HUES6 (cell line): ENCODE measurements at regions not wholly inside any gene's neighbourhood (a gene's known extent, or its start where the extent isn't known, plus 50 kb on each side); places are given as distances from the start of the nearest gene placed in this dataset.

Source experiments
- H3K27ac ChIP-seq: 2 replicates; pipeline ENCODE4 v1.7.0; 2013; ENCODE audit warnings: low read depth, mild to moderate bottlenecking, low read length, inconsistent platforms
- H3K27me3 ChIP-seq: 2 replicates; pipeline ENCODE4 v1.6.1; 2013; ENCODE audit warnings: low read length; ENCODE audit not compliant: control insufficient read depth, insufficient read depth
- H3K36me3 ChIP-seq: 2 replicates; pipeline ENCODE4 v1.6.1; 2013; ENCODE audit warnings: low read length; ENCODE audit not compliant: control insufficient read depth, insufficient read depth
- H3K4me1 ChIP-seq: 2 replicates; pipeline ENCODE4 v1.6.1; 2013; ENCODE audit warnings: low read length; ENCODE audit not compliant: control insufficient read depth, insufficient read depth
- H3K4me3 ChIP-seq: 2 replicates; pipeline ENCODE4 v1.5.1; 2013; ENCODE audit warnings: low read depth, low read length
- H3K9ac ChIP-seq: one replicate; pipeline ENCODE4 v1.6.1; 2013; ENCODE audit warnings: mild to moderate bottlenecking, low read length
- H3K9me3 ChIP-seq: 2 replicates; pipeline ENCODE4 v1.6.1; 2013; ENCODE audit warnings: low read depth, low read length; ENCODE audit not compliant: control insufficient read depth, insufficient read depth

GRCh38 chr14:62308316-62308715, 546.1 kb downstream of the SNAPC1 start:
- Histone ChIP-seq H3K27me3 (no peaks in the 10 kb centered on the region), H3K4me3 (no peak overlapping the region), H3K4me1 (peaks cover 5% of the 10 kb centered on the region; the same call in 1 of the 2 replicates)

DNA sequence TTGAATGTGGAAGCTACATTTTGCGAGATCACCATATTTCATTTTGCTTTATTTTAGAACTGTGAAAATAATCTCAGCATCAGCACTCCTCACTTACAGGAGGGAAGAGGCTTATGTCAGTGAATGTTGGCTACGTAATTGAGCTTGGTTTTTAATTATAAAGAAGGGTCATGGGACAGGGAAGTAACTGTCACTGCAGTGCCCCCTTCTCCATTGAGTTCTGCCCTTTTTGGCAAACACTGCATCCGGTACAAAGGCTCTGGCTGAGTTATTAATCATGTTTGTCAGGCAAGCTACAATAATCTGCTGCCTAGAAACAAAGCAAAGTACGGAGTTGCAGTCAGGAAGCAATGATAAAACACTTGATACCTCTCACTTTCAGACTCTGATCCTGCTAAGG, 546.7 kb downstream of the SNAPC1 start:
- H3K27me3 ChIP-seq: no peaks in the 10 kb centered on the region
- peaks cover 5% of the 10 kb centered on the region; the same call in 1 of the 2 replicates for H3K4me1 ChIP-seq
- H3K36me3 ChIP-seq: no peaks in the 10 kb centered on the region
- no peak overlapping the region for H3K4me3 ChIP-seq
- no peaks in the 10 kb centered on the region for H3K9me3 ChIP-seq
- no peak overlapping the region for H3K27ac ChIP-seq
- H3K9ac ChIP-seq: no peak overlapping the region

More at GRCh38 chr14:62308316-62308715, 546.1 kb downstream of the SNAPC1 start:
- H3K27ac ChIP-seq: no peak overlapping the region
- H3K9me3 ChIP-seq: no peaks in the 10 kb centered on the region
- no peaks in the 10 kb centered on the region for H3K36me3 ChIP-seq
- H3K9ac ChIP-seq: no peak overlapping the region

DNA sequence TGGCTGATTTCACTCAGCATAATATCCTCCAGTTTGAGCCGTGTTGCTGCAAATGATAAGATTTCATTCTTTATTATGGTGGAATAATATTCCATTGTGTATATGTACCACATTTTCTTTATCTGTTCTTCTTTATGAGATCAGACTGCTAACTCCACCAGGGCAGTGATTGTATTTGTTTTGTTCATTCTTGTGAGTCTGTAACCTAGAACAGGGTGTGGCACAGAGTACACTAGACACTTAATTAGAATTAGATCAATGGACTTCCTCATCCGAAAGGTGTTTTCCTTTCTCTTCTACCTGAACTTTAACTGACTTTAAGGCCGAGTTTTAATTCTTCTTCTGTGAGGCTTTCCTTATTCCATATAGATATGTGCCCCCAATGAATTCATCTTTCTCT, 551.0 kb downstream of the SNAPC1 start:
- Histone ChIP-seq H3K27me3 (no peaks in the 10 kb centered on the region), H3K36me3 (no peaks in the 10 kb centered on the region), H3K27ac (no peak overlapping the region), H3K9me3 (no peaks in the 10 kb centered on the region), H3K4me3 (no peak overlapping the region), H3K9ac (no peak overlapping the region), H3K4me1 (peaks cover 1% of the 10 kb centered on the region; the same call in 1 of the 2 replicates)

DNA sequence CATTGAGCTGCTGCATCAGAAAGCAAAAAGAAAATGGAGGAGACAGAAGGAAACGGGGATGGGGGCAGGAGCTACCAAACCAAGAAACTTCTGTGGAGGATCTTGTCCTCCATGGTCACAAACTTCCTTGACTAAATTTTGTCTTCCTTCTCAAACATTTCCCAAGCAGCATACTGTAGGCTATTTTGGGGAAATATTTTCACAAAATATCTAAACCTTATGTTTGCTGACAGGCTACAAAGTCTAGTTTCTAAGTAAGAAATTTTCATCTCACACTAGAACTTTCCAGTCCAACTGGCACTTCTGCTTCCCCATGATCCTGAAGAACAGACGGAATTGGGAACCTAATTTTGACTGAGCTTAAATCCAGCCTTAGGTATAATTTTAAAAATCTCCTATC, 552.0 kb downstream of the SNAPC1 start:
- Histone ChIP-seq H3K4me3 (no peak overlapping the region), H3K9me3 (no peaks in the 10 kb centered on the region), H3K9ac (no peak overlapping the region)

GRCh38 chr14:62314871-62315270, 552.7 kb downstream of the SNAPC1 start:
- Histone ChIP-seq H3K9ac (no peak overlapping the region), H3K4me1 (no peaks in the 10 kb centered on the region), H3K4me3 (no peak overlapping the region), H3K9me3 (no peaks in the 10 kb centered on the region), H3K27ac (no peak overlapping the region), H3K27me3 (no peaks in the 10 kb centered on the region), H3K36me3 (no peaks in the 10 kb centered on the region)

More for the DNA sequence above, 552.0 kb downstream of the SNAPC1 start:
- Histone ChIP-seq H3K27ac (no peak overlapping the region), H3K36me3 (no peaks in the 10 kb centered on the region), H3K27me3 (no peaks in the 10 kb centered on the region), H3K4me1 (no peaks in the 10 kb centered on the region)

DNA sequence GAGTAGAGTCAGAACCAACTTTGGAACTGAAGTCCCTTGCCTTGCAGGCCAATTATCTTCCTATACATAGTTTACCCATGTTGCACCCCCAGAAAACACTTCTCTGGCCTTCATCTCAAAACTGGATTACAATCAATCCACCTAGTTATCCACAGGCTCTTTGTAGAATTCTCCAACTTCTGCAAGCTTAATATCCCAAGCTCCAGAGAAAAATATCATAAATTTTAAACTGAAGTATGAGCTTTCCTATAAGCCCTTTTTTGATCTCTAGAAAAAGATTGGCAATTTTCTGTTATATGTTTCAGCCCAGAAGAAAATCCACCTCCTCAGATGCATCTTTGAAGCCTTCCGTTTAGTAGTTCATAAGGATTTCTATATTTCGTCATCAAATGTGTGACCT, 553.4 kb downstream of the SNAPC1 start:
- Histone ChIP-seq H3K9me3 (no peaks in the 10 kb centered on the region), H3K4me3 (no peak overlapping the region), H3K9ac (no peak overlapping the region), H3K4me1 (no peaks in the 10 kb centered on the region), H3K27me3 (no peaks in the 10 kb centered on the region), H3K36me3 (no peaks in the 10 kb centered on the region), H3K27ac (no peak overlapping the region)

DNA sequence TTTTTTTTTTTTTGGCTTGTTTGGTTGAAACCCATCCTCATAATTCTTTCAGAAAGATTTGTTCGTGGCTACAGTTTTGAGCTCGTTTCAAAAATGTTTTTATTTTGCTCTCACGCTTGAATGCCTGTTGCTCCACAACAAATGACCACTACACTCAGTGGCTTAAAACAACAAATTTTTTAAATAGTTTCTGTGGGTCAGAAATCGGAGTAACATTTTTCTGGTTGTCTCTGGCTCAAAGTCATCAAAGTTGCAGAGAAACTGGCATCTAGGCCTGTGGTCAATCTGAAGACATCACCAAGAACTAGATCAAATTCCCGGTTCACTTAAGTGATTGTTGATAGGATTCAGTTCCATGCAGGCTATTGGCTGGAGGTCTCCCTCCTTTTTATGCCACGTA, 560.0 kb downstream of the SNAPC1 start:
- no peak overlapping the region for H3K4me3 ChIP-seq
- no peak overlapping the region for H3K9ac ChIP-seq
- H3K36me3 ChIP-seq: no peaks in the 10 kb centered on the region
- no peaks in the 10 kb centered on the region for H3K27me3 ChIP-seq
- no peak overlapping the region for H3K27ac ChIP-seq
- H3K9me3 ChIP-seq: 0 out of 2 replicates have a peak, but pooled peaks cover 3% of the 10 kb centered on the region
- no peaks in the 10 kb centered on the region for H3K4me1 ChIP-seq

GRCh38 chr14:62329427-62329826, 567.2 kb downstream of the SNAPC1 start:
- H3K27me3 ChIP-seq: no peaks in the 10 kb centered on the region
- no peaks in the 10 kb centered on the region for H3K4me1 ChIP-seq
- H3K9me3 ChIP-seq: no peaks in the 10 kb centered on the region
- H3K9ac ChIP-seq: no peak overlapping the region
- no peak overlapping the region for H3K27ac ChIP-seq
- no peak overlapping the region for H3K4me3 ChIP-seq
- H3K36me3 ChIP-seq: no peaks in the 10 kb centered on the region

GRCh38 chr14:62347562-62348011, 585.4 kb downstream of the SNAPC1 start:
- Histone ChIP-seq H3K4me1 (no peaks in the 10 kb centered on the region), H3K36me3 (no peaks in the 10 kb centered on the region), H3K4me3 (no peak overlapping the region), H3K27me3 (no peaks in the 10 kb centered on the region), H3K9ac (no peak overlapping the region), H3K27ac (no peak overlapping the region), H3K9me3 (peaks cover 6% of the 10 kb centered on the region; the same call in 1 of the 2 replicates)

- no peak overlapping the region for H3K4me3 ChIP-seq
- no peaks in the 10 kb centered on the region for H3K27me3 ChIP-seq
- no peaks in the 10 kb centered on the region for H3K4me1 ChIP-seq
- peaks cover 17% of the 10 kb centered on the region for H3K9me3 ChIP-seq
- H3K36me3 ChIP-seq: no peaks in the 10 kb centered on the region
- H3K27ac ChIP-seq: no peak overlapping the region
- H3K9ac ChIP-seq: no peak overlapping the region
Observed at GRCh38 chr14:62357362-62357761, 595.1 kb downstream of the SNAPC1 start.

DNA sequence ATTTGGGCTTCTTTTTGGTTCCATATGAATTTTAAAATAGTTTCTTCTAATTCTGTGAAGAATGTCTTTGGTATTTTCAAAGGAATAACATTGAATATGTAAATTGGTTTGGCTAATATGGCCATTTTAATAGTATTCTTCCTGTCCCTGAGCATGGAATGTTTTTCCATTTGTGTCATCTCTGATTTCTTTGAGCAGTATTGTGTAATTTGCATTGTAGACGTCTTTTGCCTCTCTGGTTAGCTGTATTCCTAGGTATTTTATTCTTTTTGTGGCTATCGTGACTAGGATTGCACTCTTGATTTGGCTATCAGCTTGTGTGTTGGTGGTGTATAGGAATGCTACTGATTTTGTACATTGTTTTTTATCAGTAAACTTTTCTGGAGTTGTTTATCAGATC, 601.9 kb downstream of the SNAPC1 start:
- Histone ChIP-seq H3K36me3 (no peaks in the 10 kb centered on the region), H3K9ac (no peak overlapping the region), H3K27me3 (no peaks in the 10 kb centered on the region)

More for the DNA sequence above, 601.9 kb downstream of the SNAPC1 start:
- Histone ChIP-seq H3K9me3 (no peaks in the 10 kb centered on the region; the same call in 1 of the 2 replicates), H3K4me1 (no peaks in the 10 kb centered on the region), H3K4me3 (no peak overlapping the region), H3K27ac (no peak overlapping the region)
